Right cardiac atrium (tissue), 5 donors: ENCODE measurements at regions not wholly inside any gene's neighbourhood (a gene's known extent, or its start where the extent isn't known, plus 50 kb on each side); places are given as distances from the start of the nearest gene placed in this dataset.
A peak's percentile ranks its signal among the peaks of the same experiment; 100 is the strongest.

Experiments
- ATAC-seq, 2 donors: fragments of 200-7000 bp; cut with Tn5 transposase; one replicate each; pipeline versions ENCODE4 v1.8.0 to v1.9.1; 2020; ENCODE audit warnings: moderate library complexity in 2 of 2, mild to moderate bottlenecking in 1 of 2
- DNase-seq, 3 donors: peaks; one replicate each; pipeline ENCODE4 v3.0.0-alpha.2; 2020
- H3K27ac ChIP-seq: one replicate; pipeline ENCODE4 v1.5.1; 2013; ENCODE audit warnings: mild to moderate bottlenecking, low read length, control low read depth, moderate library complexity
- H3K27me3 ChIP-seq: one replicate; pipeline ENCODE4 v1.6.1; 2013; ENCODE audit not compliant: control insufficient read depth, insufficient read depth
- H3K4me1 ChIP-seq: one replicate; pipeline ENCODE4 v1.6.1; 2013; ENCODE audit warnings: low read length; ENCODE audit not compliant: control insufficient read depth, insufficient read depth
- H3K4me3 ChIP-seq: one replicate; pipeline ENCODE4 v1.5.1; 2013; ENCODE audit warnings: low read length, control low read depth
- H3K9me3 ChIP-seq: one replicate; pipeline ENCODE4 v1.6.1; 2013; ENCODE audit warnings: low read length; ENCODE audit not compliant: control insufficient read depth
- WGBS: extraction: QIAGEN DNeasy Blood & Tissue Kit; methylation state at CpG from one replicate; pipeline ENCODE4 v1.1.7; 2013; 5-methylcytosine and 5-hydroxymethylcytosine counted together
- intact Hi-C, 4 donors: fragments of 100-400 bp; cut with DNase I; formaldehyde crosslinking; loops; one replicate each; pipeline versions ENCODE4 v1.11.0 to v1.14.0; 2022 to 2023
- donor health status: healthy with polysubstance abuse.
- donor health status: DM: no; HTN: yes; CAD: no.
- donor health status: DM: no; HTN: no; CAD: no.
- donor health status: DM: no; HTN: yes; CAD: no; lungs with severe emphysema.
- donor health status: DM: yes; HTN: yes; CAD: no.

- Histone ChIP-seq H3K4me1 (no peaks in the 10 kb centered on the region), H3K4me3 (no peak overlapping the region), H3K27ac (no peak overlapping the region), H3K9me3 (no peaks in the 10 kb centered on the region), H3K27me3 (no peaks in the 10 kb centered on the region)
- DNase-seq (no peak), ATAC-seq (no peak)
- intact Hi-C loops: loop anchor here in 1 of 4 donors (10.0 kb wide), 1 partner anchor 58 kb away; no protein-coding TSS in a partner anchor
These were observed 119.7 kb downstream of the GASK1B start for GRCh38 chr4:158053086-158053485.

GRCh38 chr4:158051401-158052235 is 121.2 kb downstream of the GASK1B start:
- WGBS: 48% methylated on average over 6 of the region's 6 CpGs

DNA sequence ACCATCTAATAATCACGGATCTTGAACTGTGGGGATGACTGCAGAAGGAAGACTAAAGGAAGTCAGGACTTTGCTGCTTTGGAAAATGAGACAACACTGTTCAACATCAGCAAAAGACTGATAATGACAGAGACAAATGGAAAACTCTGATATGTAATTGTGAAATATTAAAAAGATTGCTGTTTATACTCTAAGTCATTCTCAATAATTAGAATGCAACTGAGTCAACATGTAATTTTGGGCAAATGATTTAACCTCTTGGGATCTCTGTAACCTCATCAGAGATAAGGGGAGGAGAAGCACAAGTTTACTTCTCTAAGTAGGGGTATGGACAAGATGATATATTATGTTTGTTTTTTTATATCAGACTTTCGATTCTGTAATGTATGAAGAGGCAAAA is 121.9 kb downstream of the GASK1B start:
- WGBS: 52% methylated on average over 2 of the region's 2 CpGs
- H3K27me3 ChIP-seq: no peaks in the 10 kb centered on the region
- no peaks in the 10 kb centered on the region for H3K9me3 ChIP-seq
- ATAC-seq: peak; percentile 61 to 77
- no peak overlapping the region for H3K4me3 ChIP-seq
- DNase-seq: no peak
- intact Hi-C loops: loop anchor here in 1 of 4 donors (10.0 kb wide), 1 partner anchor 56 kb away; no protein-coding TSS in a partner anchor
- no peak overlapping the region for H3K27ac ChIP-seq
- no peaks in the 10 kb centered on the region for H3K4me1 ChIP-seq

More at GRCh38 chr4:158051401-158052235, 121.2 kb downstream of the GASK1B start:
- Histone ChIP-seq H3K9me3 (no peaks in the 10 kb centered on the region), H3K4me3 (no peak overlapping the region), H3K27ac (peak overlapping the region; percentile 70), H3K27me3 (no peaks in the 10 kb centered on the region), H3K4me1 (no peaks in the 10 kb centered on the region)
- DNase-seq (peak in 2 of 3 donors; percentile 46 to 68), ATAC-seq (peak; percentile 90 to 92)
- intact Hi-C loops: loop anchor here in 1 of 4 donors (10.0 kb wide), 1 partner anchor 57 kb away; no protein-coding TSS in a partner anchor

DNA sequence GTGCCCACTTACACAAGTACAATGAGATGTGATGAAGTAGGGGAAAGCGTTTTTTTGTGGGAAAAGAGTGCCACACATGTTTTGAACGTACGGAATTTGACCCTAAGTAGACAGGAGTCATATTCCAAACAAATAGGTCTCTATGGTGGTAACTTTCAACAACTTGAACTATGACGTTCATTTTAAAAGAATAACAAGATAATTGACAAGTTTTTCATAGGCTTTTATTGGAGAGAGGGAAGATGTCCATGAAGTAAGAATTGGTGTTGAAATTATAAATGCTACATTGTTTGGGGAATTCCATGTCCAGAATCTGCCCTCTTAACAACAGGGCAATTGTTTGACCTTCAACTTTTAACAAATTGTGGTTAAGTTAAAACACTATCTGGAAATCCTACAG is 126.5 kb downstream of the GASK1B start:
- no peak for DNase-seq
- 75% methylated on average over 4 of the region's 4 CpGs for WGBS
- Histone ChIP-seq H3K27ac (no peak overlapping the region), H3K9me3 (no peaks in the 10 kb centered on the region), H3K27me3 (no peaks in the 10 kb centered on the region), H3K4me1 (no peaks in the 10 kb centered on the region), H3K4me3 (no peak overlapping the region)
- intact Hi-C loops: no loop called here
- ATAC-seq: no peak

- H3K4me1 ChIP-seq: no peaks in the 10 kb centered on the region
- no peaks in the 10 kb centered on the region for H3K9me3 ChIP-seq
- intact Hi-C loops: no loop called here
- H3K4me3 ChIP-seq: no peak overlapping the region
- no peaks in the 10 kb centered on the region for H3K27me3 ChIP-seq
- ATAC-seq (no peak), DNase-seq (peak in 1 of 3 donors; percentile 46)
- 95% methylated on average over 41 of the region's 41 CpGs for WGBS
- no peak overlapping the region for H3K27ac ChIP-seq
These were observed 128.7 kb downstream of the GASK1B start for GRCh38 chr4:158043971-158044618.

- DNase-seq (no peak), ATAC-seq (no peak)
- Histone ChIP-seq H3K4me3 (no peak overlapping the region), H3K27ac (no peak overlapping the region), H3K27me3 (no peaks in the 10 kb centered on the region), H3K9me3 (no peaks in the 10 kb centered on the region), H3K4me1 (no peaks in the 10 kb centered on the region)
- intact Hi-C loops: no loop called here
These were observed 130.2 kb downstream of the GASK1B start for GRCh38 chr4:158042591-158043030.

DNA sequence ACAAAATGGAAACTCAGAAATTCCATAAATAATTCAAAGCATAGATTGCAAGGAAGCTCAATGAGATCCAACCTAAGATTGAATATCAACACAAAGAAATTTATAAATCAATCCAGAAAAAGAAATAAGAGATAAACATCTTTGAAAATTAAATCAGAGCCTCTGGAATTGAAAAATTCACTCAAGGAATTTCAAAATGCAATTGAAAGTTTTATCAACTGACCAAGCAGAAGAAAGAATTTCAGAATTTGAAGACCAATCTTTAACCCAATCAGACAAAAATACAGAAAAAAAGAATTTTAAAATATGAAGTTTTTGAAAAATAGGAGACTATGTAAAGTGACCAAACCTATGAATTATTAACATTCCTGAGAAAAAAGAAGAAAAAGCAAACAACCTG is 134.1 kb downstream of the GASK1B start:
- Histone ChIP-seq H3K4me1 (no peaks in the 10 kb centered on the region), H3K9me3 (no peaks in the 10 kb centered on the region), H3K27me3 (no peaks in the 10 kb centered on the region), H3K4me3 (no peak overlapping the region), H3K27ac (no peak overlapping the region)
- ATAC-seq: no peak
- DNase-seq: no peak
- intact Hi-C loops: no loop called here

DNA sequence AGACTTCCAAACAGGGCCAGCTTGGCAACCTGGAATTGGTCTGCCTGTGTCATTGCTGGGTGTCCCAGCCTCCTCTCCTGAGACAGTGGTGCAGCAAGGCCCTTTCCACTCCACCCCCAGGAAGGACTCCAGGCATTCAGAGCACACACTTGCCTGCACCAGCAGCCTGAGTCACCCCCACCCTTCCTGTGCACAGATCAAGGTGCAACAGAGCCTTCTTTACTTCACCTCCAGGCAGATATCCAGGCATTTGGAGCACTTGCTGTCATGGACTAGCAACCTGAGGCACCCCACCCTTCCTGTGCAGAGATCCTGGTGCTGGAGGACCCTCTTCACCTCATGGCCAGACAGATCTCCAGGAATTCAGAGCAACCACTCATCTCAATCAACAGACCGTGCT is 135.8 kb downstream of the GASK1B start:
- H3K9me3 ChIP-seq: no peaks in the 10 kb centered on the region
- H3K4me3 ChIP-seq: no peak overlapping the region
- DNase-seq: no peak
- ATAC-seq: no peak
- intact Hi-C loops: no loop called here
- WGBS: 97% methylated on average over 1 of the region's 1 CpG
- H3K27me3 ChIP-seq: no peaks in the 10 kb centered on the region
- H3K27ac ChIP-seq: no peak overlapping the region
- H3K4me1 ChIP-seq: no peaks in the 10 kb centered on the region

DNA sequence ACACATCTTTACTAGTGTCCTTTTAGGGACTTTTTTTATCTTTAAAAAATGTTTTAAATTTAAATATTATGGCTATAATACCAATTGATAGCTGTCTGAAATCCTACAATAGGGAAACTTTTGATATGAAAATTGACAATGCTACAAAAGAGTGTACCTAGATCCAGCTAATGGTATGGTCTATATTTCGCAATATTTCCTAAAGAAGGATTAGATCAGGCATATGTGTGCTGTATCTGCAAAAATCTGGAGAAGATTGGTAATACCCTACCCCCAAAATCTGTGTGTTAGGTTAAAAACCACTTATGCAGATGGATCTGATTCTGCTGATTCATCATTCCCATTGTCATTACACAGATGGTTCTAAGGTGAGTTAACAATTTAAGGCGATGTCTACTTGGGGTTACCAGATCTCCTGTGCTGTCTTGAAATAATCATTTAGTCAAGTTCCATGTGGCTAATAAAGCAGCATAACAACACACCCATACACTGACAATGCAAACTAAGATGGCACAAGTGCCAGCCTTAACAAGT is 137.1 kb downstream of the GASK1B start:
- DNase-seq (no peak), ATAC-seq (no peak)
- H3K27ac ChIP-seq: no peak overlapping the region
- WGBS: 96% methylated on average over 2 of the region's 2 CpGs
- no peak overlapping the region for H3K4me3 ChIP-seq
- intact Hi-C loops: no loop called here
- no peaks in the 10 kb centered on the region for H3K4me1 ChIP-seq
- H3K9me3 ChIP-seq: no peaks in the 10 kb centered on the region
- no peaks in the 10 kb centered on the region for H3K27me3 ChIP-seq

DNA sequence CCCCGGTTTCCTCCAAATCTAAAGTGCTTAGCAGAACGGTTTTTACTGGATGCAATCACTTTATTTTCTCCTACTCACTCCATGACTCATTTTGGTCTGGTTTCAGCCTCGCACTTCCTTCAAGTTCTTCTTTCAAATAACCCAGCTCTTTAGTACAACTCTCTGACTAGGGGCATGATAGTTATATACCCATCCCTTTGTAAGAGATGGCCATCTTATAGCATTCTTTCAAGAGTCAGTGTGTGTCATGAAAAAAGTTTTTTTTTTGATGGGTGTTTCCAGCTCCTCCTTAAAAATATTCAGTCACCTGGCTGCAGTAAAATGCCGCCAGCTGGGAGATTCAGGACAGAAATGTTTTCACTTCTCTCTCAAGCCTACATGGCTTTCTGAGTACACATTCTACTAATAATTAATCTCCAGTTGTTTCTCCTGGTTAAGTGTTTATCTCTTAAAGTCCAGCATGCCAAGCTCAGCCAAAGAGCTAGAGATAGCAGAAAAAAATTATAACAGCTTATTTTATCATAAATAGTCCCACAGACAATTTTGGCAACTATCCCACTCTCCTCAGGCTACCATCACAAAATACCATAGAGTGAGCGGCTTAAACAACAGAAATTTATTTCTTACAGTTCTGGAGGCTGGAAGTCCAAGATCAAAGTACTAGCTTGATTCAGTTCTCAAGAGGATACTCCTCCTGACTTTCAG is 139.3 kb downstream of the GASK1B start:
- DNase-seq (no peak), ATAC-seq (peak; percentile 88 to 95)
- WGBS: 34% methylated on average over 5 of the region's 5 CpGs
- Histone ChIP-seq H3K4me1 (no peaks in the 10 kb centered on the region), H3K27me3 (no peaks in the 10 kb centered on the region), H3K9me3 (no peaks in the 10 kb centered on the region), H3K4me3 (peak overlapping the region; percentile 27), H3K27ac (no peak overlapping the region)
- intact Hi-C loops: no loop called here
